Limb (tissue), 2 donors: ENCODE measurements at regions not wholly inside any gene's neighbourhood (a gene's known extent, or its start where the extent isn't known, plus 50 kb on each side); places are given as distances from the start of the nearest gene placed in this dataset.

Experiments
- DNase-seq, 2 donors: peaks; one replicate each; pipeline ENCODE4 v3.0.0-alpha.2; 2016; ENCODE audit errors: extremely low spot score in 2 of 2

DNA sequence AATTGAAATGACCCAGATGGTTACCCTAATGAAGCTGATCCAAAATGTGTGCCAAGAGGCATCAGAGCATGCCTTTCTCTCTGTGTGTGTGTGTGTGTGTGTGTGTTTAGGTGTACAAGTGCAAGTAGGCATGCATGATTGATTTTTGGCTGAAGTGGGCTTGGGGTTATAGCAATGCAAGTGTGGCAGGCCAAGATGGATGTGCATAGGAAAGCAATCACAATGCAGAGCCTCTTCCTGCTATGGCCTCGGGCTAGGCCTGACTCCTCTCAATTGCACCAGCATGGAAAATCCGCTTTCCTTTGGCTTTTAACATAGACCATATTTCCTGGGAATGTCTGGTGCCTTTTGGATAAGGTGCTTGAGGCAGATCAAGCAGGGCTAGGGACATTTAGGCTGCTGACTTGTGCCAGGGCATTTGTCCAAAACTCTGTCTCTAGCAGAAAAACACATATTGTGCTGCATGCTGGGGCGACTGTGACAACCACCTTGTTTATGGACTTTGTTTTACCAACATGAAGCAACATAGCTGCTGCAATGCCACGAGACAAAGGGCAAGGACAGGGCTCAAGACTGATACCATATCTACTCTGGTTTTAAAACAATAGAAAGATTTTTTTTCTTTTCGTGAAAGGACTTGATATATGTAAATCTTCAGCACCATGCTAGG, 395.7 kb downstream of the RAPGEF2 start:
- DNase-seq = no peak

DNA sequence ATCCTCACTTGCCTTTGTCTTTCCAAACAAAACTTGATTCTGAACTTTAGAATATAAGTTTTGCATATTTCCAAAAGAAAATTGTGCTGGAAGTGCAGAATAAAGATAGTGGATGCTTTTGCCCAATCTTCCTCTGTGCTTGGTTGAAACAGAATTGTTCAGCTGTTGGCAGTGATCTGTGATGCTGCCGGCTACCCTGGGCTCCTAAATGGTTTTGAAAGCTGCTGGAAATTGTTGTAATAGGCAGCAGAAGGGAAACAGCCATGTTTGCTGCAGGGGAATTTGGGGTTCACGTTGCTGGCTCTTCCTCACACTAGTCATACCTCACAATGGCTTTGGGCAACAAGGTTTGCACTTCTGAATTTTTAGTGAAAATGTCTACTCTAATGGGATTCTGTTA, 398.0 kb downstream of the RAPGEF2 start:
- no peak for DNase-seq

DNA sequence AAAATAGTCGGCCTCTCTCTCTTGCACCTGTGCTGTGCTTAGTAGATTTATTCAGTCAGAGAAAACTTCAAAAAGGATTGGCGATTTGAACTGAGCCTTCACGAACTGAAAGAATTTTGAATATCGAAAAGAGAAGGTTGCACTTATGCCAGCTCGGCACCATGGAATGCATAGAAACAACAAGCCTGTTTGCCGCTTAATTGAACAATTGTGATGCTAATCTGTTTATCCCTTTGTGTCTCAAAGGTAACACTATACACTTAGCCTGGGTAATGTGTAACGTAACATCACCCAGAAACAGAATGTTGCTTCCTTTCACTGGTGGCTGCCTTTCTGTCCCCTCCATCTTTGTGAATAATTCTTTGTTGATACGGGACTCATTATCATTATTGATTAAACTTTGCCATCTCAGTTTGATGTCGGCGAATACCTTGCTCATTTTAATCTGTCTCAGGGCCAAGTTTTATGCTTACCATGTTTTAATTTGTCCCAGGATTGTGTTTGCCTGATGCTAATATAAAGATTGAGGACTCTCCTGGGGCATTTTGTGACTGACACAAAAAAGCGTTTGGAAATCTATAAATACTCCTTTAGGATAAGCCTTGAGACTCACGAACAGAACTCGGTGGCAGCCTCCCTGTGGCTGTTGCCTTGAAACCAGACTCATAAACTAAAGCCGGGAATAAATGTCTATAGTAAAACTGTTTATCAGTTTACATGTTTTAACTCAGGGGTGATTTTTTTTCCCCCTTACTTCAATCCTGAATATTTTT, 400.5 kb downstream of the RAPGEF2 start:
- no peak for DNase-seq

DNA sequence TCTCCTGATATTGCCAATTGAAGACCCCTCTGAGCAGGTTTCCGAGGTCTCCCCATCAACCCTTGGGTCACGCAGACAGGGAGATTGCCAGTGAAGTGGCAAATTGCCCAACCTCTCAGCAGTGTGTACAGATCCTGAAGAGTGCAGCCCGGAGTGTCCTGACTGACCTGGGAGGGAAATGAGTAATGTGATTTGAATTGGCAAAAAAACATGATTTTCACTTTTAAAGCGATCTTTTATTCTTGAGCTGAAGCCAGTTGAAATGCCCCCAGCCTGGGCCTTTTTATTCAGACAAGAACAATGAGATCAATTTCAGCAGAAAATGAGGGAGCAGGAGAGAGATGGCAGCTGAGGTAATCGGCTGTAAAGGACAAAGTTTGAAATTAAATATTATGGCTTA, 401.8 kb downstream of the RAPGEF2 start:
- DNase-seq = no peak

DNA sequence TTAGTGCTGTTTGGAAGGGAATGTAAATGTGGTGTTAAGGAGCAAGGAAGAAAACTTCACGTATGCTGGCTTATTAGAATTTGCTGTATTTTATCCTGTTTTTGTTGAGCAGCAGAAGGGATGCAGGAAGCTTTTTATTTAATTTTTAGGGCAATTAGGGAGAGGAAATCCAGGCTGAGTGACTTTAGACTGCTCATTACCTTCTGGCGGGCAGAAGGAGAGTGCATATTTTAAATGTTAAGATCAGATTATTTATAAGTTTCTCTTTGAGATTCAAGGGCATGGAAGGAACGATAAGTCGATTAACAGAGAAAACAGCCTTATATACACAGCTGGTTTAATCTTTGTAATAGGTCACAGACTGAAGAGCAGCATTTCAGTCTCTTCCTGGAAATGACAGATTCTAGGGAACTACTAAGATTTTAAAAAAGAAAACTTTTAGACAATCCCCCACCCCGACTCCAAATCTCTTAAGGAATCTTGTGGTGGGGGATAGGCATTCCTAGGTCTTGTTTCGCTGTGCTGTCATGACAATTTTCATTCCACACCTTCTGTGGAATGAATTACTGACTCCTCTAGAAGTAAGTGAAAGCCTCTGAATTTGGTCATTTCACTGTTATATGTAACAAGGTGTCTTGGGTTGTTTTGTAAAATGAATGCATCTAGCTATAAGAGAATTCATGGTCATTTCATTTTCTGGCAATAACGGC, 402.5 kb downstream of the RAPGEF2 start:
- no peak for DNase-seq

DNA sequence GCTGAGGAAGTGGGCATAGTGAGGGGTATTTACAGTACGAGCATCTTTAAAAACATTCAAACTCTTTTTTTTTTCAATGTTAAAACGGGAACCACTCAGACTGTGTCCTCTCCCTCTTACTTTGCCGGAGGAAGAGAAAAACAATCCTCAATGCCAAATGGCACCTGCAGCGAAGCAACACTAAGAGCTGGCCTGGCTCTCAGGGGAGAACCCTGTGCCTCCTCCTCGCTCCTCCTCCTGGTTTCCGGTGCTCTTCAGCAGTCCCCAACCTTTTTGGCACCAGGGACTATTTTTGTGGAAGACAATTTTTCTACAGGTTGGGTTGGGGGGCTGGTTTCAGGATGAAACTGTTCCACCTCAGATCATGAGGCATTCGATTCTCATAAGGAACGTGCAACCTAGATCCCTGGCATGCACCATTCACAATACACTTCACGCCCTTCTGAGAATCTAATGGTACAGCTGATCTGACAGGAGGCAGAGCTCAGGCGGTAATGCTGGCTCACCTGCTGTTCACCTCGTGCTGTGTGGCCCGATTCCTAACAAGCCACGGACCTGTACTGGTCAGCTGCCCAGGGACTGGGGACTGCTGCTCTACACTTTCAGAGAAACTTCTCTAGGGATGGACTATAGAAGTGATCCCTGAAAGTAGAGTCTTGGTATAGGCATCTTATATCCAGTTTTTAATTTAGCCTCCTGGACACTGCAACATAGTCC, 404.1 kb downstream of the RAPGEF2 start:
- DNase-seq = no peak

DNA sequence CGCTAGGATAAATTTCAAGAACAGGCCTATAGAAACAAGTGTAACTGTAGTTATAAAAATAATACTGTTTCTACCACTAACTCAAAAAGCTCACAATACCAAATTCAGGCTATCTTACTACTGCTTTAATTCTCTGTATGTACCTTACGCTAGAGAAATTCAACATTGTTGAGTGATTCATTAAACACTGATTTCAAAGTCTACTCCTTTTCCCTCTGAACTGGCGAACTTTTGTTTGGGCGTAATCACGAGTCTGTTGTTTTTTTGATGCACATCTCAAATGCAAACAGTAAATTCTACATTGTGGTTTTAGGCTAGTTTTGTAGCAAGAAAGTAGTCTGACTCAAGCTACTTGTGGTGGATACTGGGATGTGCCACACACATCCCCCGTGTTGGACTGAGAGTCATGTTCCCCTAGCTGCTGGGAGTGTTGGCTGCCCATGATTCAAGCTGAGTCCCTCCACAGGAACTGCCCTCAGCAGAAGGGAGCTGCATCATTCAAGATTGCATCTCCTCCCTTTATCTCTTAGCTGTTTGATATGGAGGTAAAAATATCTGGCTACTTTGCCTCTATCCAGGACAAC, 406.1 kb downstream of the RAPGEF2 start:
- no peak for DNase-seq

DNA sequence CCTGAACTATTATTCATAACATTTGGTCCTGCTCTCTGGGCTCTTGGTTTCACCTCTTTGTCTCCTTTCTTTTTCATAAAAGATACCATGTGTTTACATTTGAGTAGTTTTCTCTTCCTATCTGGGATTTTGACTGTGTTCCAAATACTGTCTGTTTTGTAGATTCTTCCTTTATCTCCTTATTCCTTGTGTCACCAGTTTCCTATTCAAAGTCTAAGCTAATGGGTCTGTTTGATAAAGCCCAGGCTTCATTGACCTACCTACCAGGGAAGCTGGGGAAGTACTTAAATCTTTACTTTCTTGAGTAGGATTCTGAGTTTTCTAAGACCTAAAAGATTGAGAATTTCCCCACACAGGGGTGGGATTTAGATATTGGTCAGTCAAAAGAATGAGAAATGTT, 409.5 kb downstream of the RAPGEF2 start:
- no peak for DNase-seq

DNA sequence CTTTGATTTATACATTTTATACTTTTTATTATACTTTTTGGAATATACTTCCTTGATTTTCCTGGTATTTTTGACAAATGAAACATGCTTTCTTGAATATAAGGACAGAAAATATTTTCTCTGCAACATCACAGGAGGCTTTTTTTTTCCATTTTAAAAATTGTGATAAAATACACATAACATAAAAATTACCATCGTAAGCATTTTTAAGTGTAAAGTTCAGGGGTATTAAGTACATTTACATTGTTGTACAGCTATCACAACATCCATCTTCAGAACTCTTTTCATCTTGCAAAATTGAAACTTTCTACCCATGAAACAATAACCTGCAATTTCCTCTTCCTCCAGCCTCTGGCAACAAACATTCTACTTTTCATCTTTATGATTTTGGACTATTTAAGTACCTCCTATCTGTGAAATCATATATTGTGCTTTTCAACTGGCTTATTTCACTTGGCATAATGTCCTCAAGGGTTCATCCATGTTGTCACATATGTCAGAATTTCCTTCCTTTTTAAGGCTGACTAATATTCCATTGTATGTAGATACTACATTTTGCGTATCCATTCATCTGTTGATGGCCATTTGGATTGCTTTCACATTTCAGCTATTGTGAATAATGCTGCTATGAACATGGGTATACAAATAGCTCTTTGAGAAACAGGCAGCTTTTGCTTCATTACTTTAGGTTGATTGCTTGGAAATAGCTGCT, 412.6 kb downstream of the RAPGEF2 start:
- no peak for DNase-seq

DNA sequence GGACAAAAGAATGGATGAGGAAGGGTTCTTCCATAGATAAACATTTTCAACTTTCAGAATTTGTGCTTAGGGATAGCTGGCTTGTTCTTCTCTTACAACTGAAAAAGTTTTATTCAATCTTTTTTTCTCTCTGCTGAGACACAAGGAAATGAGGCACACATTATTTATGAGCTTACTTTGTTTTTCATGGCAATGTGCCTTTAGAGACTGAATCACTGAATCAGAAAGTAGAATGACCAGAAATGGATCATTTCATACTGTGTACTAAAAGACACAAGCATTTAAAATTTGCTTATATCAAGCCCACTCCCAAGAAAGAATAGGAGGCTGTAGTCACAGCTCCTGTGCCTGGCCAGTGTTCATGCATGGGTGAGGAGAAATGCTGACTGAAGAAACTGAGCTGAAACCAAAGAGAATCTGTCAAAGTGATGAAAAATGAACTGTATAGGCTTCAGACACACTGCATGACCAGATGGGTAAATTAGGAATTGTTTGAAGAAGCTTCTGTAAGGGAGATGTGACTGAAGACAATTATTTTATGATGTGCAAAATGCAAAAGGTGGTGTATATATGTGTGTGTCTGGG, 413.8 kb downstream of the RAPGEF2 start:
- DNase-seq = no peak

DNA sequence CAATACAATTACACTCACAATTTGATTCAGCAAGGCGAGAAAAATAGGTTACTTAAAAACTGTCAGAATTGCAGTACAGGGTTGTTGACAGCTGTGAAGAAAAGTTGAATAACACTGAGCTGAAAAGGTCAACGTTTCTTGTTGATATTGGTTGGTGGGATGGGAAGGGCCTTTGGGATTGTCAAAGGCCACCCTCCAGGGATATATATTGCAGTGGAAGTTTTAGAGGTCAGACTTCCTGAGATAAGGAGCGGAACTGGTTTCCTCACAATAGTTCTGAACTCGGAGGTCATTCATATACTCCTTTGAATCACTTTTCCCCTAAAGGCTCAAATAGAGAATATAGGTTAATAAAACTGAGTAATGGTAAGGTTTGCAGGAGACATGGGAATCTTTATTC, 417.2 kb downstream of the RAPGEF2 start:
- DNase-seq = no peak

DNA sequence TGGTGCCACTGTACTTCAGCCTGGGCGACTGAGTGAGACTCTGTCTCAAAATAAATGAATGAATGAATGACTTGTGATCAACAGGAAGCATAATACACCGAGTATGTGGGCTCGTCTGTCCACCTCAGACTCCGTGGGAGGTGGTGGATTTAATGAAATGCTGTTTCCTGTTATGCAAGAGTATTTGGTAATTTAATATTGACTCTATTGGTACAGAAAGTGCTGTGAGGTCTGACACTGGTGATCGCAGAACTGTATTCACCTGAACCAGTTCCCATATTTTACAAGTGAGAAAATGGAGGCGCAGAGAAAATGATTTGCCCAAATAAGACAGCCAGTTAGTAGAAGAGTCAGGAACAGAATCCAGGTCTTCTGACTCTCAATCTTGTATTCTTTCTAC, 423.3 kb downstream of the RAPGEF2 start:
- DNase-seq = no peak

DNA sequence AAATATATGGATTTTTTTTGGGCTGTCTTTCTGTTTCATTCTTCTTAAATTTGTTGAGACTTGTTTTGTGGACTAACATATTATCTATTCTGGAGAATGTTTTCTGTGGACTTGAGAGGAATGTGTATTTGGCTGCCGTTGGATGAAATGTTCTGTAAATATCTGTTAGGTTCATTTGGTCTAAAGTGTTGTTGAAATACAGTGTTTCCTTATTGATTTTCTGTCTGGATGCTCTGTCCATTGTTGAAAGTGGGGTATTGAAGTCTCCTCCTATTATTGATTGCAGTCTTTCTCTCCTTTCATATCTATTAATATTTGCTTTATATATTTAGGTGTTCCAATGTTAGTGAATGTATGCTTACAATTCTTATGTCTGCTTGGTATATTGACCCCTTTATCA, 431.8 kb downstream of the RAPGEF2 start:
- DNase-seq = no peak

DNA sequence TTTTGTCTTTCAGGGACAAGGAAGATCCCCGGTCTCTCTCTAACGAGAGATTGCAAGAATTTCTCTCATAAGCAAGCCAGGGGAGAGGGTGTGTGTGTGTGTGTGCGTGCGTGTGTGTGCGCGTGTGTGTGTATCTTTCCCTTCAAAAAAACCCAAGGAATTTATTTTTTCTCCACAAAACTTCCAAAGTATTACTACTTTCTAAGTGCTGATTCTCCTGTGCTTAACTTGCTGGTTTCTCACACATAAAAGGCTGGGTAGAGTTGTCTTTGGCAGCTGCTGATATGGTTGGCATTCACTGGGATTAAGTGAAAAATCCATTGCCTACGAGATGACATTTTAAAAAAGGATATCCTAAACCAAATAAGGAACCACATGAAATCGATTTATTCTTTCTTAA, 435.7 kb downstream of the RAPGEF2 start:
- no peak for DNase-seq

DNA sequence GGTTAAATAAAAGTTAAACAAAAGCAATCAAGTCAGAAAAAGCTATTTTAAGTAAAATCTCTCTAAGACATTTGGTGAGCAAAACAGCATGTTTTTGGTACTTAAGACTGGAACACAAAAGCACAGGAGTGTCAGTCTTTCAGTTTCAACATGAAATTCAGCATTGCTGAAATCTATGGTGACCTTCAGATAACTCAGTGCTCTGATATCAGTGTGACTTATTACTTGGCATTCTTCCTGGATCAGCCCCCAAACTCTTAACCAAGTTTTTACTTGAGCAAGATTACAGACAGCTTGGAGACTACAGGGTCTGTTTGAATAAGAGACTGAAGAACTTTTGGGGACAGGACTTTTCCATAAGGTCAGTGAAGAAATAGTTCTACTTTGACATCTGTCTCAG, 437.2 kb downstream of the RAPGEF2 start:
- no peak for DNase-seq

DNA sequence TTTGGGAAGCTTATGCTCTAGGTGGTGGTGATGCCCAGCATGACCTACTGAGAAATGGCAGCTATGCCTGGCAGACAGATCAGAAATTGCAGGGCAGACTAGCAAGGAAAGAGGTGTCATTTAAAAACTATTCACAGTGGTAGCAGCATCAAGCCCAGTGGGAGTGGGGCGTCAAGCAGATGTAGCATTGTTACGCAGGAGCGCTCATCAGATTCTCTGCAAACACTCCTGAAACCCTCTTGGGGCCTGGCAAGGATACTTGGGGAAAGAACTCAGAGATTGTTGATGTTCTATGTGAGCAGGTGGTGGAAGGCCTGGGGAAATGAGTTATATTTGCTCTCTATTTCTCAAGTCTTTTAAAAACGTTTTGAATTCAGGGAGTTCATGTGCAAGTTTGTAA, 437.6 kb downstream of the RAPGEF2 start:
- no peak for DNase-seq

DNA sequence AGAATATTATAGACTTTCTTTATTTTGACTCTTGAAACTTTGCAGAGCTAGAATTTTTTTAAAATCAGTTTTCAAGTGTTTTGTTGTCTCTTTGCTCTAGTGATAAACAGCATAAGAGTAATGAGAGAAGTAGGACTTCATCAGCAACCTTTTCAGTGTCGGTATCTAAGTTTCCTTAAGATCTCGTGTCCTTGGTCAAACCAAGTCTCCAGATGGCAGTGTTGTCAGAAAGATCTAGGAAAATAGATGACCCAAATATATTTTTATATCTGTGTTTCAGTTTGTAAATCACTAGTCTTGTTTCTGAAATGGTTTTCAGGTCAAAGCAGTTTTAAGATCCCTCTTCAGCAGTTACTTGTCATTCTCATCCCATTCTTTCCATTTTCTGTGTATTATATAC, 438.3 kb downstream of the RAPGEF2 start:
- no peak for DNase-seq

DNA sequence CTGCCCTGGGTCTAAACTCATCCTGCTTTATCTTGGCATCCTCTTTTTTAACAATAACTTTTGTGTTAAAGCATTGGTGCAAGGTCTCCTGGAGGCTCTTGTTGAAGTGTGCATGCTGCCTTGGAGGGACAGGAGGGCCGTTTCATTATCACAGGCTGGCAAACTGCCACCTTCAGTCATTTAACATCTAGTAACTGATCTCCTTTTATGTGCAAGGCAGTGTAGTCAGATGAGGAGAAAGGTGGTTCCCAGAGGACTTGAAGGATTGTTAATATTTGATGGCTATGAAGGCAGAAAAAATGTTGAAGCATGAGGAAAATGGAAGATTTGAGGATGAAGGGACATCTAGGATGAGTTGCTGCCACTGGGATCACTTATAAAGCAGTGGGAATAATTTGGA, 439.4 kb downstream of the RAPGEF2 start:
- no peak for DNase-seq

DNA sequence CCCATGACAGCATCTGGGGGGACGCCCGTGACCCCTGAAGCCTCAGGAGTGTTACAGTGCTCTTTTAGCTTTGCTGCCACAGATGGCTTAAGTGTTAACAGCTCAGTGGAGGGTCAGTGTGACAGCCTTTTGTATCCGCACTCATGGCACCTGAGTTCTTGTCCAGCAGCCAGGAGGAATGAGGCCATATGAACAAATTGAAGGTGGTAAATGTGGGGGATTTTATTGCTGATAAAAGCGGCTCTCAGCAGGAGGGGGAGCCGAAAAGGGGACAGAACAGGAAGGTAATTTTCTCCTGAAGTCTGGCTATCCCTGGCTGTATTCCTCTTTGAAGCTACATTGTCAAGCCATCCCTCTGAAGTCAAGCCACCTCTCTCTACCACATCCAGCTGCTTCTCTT, 441.0 kb downstream of the RAPGEF2 start:
- no peak for DNase-seq

DNA sequence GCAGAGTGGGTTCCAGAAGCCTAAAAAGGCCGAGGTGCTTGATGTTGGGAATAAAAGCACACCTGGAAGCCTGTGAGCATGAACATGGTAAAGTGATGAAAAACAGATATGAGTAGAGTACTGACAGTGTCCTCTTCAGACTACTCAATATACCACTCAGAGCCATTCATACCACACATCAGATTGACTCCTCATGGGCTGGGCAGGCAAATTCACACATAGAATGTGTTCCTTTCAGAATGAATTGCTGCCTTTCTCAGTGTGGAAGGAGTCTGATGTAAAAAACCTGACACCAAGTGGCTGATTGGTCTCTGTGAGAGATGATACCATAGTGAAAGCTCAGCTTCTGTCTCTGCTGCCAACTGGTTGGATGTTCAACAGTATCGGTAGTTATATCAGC, 442.7 kb downstream of the RAPGEF2 start:
- DNase-seq = no peak
